ENCODE measurements at regions not wholly inside any gene's neighbourhood (a gene's known extent, or its start where the extent isn't known, plus 50 kb on each side); places are given as distances from the start of the nearest gene placed in this dataset.
"Not testable (repeated sequence)": the region's sequence is repeated elsewhere in the genome, so short reads cannot be mapped to it uniquely, and the experiment has no call there.

- DNase-seq = no peak
Measured at GRCh38 chr16:86225905-86226371, 284.4 kb upstream of the FOXF1 start.

GRCh38 chr16:86227041-86227440, 283.3 kb upstream of the FOXF1 start:
- no peak for DNase-seq

- DNase-seq = no peak
Measured at GRCh38 chr16:86227801-86228200, 282.5 kb upstream of the FOXF1 start.

- DNase-seq = no peak
Measured at GRCh38 chr16:86228713-86229112, 281.6 kb upstream of the FOXF1 start.

GRCh38 chr16:86229283-86229682, 281.0 kb upstream of the FOXF1 start:
- no peak for DNase-seq

- no peak for DNase-seq
Measured at GRCh38 chr16:86229866-86230656, 280.3 kb upstream of the FOXF1 start.

- peak in 2 of 51 donors; percentile 12 to 24 for DNase-seq
Measured at GRCh38 chr16:86231321-86231995, 278.9 kb upstream of the FOXF1 start.

GRCh38 chr16:86231996-86232350, 278.4 kb upstream of the FOXF1 start:
- no peak for DNase-seq

GRCh38 chr16:86232496-86232895, 277.8 kb upstream of the FOXF1 start:
- no peak for DNase-seq

- not testable (repeated sequence) for DNase-seq
Measured at GRCh38 chr16:86233506-86233905, 276.8 kb upstream of the FOXF1 start.

GRCh38 chr16:86239381-86239780, 270.9 kb upstream of the FOXF1 start:
- no peak for DNase-seq

- DNase-seq = no peak
Measured at GRCh38 chr16:86240716-86241363, 269.5 kb upstream of the FOXF1 start.

- no peak for DNase-seq
Measured at GRCh38 chr16:86241681-86242080, 268.6 kb upstream of the FOXF1 start.

GRCh38 chr16:86242244-86243122, 267.8 kb upstream of the FOXF1 start:
- no peak for DNase-seq

- DNase-seq = no peak
Measured at GRCh38 chr16:86243123-86243473, 267.2 kb upstream of the FOXF1 start.

- no peak for DNase-seq
Measured at GRCh38 chr16:86243571-86244154, 266.7 kb upstream of the FOXF1 start.

- no peak for DNase-seq
Measured at GRCh38 chr16:86244158-86244557, 266.2 kb upstream of the FOXF1 start.

- DNase-seq = no peak
Measured at GRCh38 chr16:86244936-86245335, 265.4 kb upstream of the FOXF1 start.

GRCh38 chr16:86245351-86245750, 265.0 kb upstream of the FOXF1 start:
- DNase-seq = no peak

GRCh38 chr16:86245895-86246294, 264.4 kb upstream of the FOXF1 start:
- no peak for DNase-seq

GRCh38 chr16:86248310-86248905, 261.9 kb upstream of the FOXF1 start:
- no peak for DNase-seq

All from hypothalamus (tissue), 51 donors.